ENCODE measurements at regions not wholly inside any gene's neighbourhood (a gene's known extent, or its start where the extent isn't known, plus 50 kb on each side); places are given as distances from the start of the nearest gene placed in this dataset.

GRCh38 chr21:35932232-35932911, 128.0 kb downstream of the SETD4 start:
- no peak for TF ChIP-seq POLR2A (IDR thresholded peaks at IDR 0.05)
- TF ChIP-seq, protein P1, sequence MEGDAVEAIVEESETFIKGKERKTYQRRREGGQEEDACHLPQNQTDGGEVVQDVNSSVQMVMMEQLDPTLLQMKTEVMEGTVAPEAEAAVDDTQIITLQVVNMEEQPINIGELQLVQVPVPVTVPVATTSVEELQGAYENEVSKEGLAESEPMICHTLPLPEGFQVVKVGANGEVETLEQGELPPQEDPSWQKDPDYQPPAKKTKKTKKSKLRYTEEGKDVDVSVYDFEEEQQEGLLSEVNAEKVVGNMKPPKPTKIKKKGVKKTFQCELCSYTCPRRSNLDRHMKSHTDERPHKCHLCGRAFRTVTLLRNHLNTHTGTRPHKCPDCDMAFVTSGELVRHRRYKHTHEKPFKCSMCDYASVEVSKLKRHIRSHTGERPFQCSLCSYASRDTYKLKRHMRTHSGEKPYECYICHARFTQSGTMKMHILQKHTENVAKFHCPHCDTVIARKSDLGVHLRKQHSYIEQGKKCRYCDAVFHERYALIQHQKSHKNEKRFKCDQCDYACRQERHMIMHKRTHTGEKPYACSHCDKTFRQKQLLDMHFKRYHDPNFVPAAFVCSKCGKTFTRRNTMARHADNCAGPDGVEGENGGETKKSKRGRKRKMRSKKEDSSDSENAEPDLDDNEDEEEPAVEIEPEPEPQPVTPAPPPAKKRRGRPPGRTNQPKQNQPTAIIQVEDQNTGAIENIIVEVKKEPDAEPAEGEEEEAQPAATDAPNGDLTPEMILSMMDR (IDR thresholded peaks at IDR 0.05) = no peak
